NB4 (cell line): ENCODE measurements at regions not wholly inside any gene's neighbourhood (a gene's known extent, or its start where the extent isn't known, plus 50 kb on each side); places are given as distances from the start of the nearest gene placed in this dataset.

ENCODE experiments used
- CTCF ChIP-seq: IDR thresholded peaks from one replicate; pipeline ENCODE4 v1.5.1; 2012; ENCODE audit warnings: low read depth, low read length
- POLR2A ChIP-seq: IDR thresholded peaks from 2 replicates; pipeline ENCODE4 v1.6.1; 2011; ENCODE audit warnings: mild to moderate bottlenecking; ENCODE audit not compliant: insufficient read length; ENCODE audit errors: extremely low read depth
- TF ChIP-seq, protein P1 (sequence below): IDR thresholded peaks from 2 replicates; pipeline ENCODE4 v1.6.1; 2011; ENCODE audit warnings: low read depth, low read length

- TF ChIP-seq POLR2A = no peak
- TF ChIP-seq CTCF = no peak
- TF ChIP-seq, protein P1, sequence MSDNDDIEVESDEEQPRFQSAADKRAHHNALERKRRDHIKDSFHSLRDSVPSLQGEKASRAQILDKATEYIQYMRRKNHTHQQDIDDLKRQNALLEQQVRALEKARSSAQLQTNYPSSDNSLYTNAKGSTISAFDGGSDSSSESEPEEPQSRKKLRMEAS = no peak
Observed at GRCh38 chr6:144986271-144986670, 701.1 kb downstream of the UTRN start.
